Loucy (cell line): ENCODE measurements at regions not wholly inside any gene's neighbourhood (a gene's known extent, or its start where the extent isn't known, plus 50 kb on each side); places are given as distances from the start of the nearest gene placed in this dataset.

Experiments used
- EZH2phosphoT487 ChIP-seq: fragments of 200-600 bp; IDR thresholded peaks from 2 replicates; pipeline ENCODE4 v1.6.1; 2018; ENCODE audit warnings: antibody characterized with exemption, mild to moderate bottlenecking, moderate library complexity, borderline replicate concordance
- TF ChIP-seq, protein P1 (sequence below): fragments of 200-600 bp; sonication (generic); conservative IDR thresholded peaks from 2 replicates; pipeline ENCODE4 v1.5.1; 2014; ENCODE audit warnings: mild to moderate bottlenecking, antibody characterized with exemption, low read length

- TF ChIP-seq, protein P1, sequence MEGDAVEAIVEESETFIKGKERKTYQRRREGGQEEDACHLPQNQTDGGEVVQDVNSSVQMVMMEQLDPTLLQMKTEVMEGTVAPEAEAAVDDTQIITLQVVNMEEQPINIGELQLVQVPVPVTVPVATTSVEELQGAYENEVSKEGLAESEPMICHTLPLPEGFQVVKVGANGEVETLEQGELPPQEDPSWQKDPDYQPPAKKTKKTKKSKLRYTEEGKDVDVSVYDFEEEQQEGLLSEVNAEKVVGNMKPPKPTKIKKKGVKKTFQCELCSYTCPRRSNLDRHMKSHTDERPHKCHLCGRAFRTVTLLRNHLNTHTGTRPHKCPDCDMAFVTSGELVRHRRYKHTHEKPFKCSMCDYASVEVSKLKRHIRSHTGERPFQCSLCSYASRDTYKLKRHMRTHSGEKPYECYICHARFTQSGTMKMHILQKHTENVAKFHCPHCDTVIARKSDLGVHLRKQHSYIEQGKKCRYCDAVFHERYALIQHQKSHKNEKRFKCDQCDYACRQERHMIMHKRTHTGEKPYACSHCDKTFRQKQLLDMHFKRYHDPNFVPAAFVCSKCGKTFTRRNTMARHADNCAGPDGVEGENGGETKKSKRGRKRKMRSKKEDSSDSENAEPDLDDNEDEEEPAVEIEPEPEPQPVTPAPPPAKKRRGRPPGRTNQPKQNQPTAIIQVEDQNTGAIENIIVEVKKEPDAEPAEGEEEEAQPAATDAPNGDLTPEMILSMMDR = no peak
- TF ChIP-seq EZH2phosphoT487 = no peak
These were observed 101.7 kb upstream of the ZNF438 start for GRCh38 chr10:31133251-31133791.
